Mesothelial cell of epicardium (in vitro differentiated cells): ENCODE measurements at regions not wholly inside any gene's neighbourhood (a gene's known extent, or its start where the extent isn't known, plus 50 kb on each side); places are given as distances from the start of the nearest gene placed in this dataset.

Source experiments
- DNase-seq, 2 experiments: peaks; one replicate each; pipeline ENCODE4 v3.0.0; 2021; ENCODE audit warnings: low spot score in 2 of 2; ENCODE audit not compliant: unreplicated experiment in 2 of 2
- H3K27ac Mint-ChIP-seq: 2 replicates; pipeline ENCODE4 v1.8.0; 2021; ENCODE audit warnings: mixed read lengths
- H3K27me3 Mint-ChIP-seq: 2 replicates; pipeline ENCODE4 v1.8.0; 2021; ENCODE audit warnings: low read depth, mixed read lengths
- H3K36me3 Mint-ChIP-seq: 2 replicates; pipeline ENCODE4 v1.8.0; 2021; ENCODE audit warnings: mixed read lengths
- H3K4me1 Mint-ChIP-seq: 2 replicates; pipeline ENCODE4 v1.8.0; 2021; ENCODE audit warnings: mixed read lengths
- H3K4me3 Mint-ChIP-seq: 2 replicates; pipeline ENCODE4 v1.8.0; 2021; ENCODE audit warnings: mild to moderate bottlenecking, moderate library complexity, mixed read lengths
- H3K9me3 Mint-ChIP-seq: 2 replicates; pipeline ENCODE4 v1.8.0; 2021; ENCODE audit warnings: mixed read lengths
- TF ChIP-seq, protein P1 (sequence below): fragments of 200-600 bp; sonication (generic); IDR thresholded peaks from one replicate; pipeline ENCODE4 v1.5.0; 2021; ENCODE audit warnings: antibody characterized with exemption; ENCODE audit not compliant: unreplicated experiment

DNA sequence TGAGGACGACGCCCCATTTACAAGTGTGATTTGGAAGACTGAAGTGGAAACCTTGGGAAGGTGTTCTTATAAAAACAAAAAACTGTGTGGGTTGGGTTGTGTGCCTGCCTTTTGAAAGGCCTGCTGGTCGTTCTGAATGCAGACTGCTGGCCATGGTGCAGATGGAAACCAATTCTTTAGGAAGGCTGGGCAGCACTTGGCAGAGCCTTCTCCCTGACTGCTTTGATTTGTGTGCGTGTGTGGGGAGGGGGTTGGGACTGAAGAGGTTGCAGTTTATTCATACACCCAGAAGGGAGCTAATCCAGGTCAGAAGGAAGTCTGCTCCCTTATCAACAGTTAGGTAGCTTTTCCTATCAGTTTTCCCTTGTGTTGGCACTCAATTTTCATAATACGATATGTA, 288.7 kb downstream of the SOX2 start:
- TF ChIP-seq, protein P1, sequence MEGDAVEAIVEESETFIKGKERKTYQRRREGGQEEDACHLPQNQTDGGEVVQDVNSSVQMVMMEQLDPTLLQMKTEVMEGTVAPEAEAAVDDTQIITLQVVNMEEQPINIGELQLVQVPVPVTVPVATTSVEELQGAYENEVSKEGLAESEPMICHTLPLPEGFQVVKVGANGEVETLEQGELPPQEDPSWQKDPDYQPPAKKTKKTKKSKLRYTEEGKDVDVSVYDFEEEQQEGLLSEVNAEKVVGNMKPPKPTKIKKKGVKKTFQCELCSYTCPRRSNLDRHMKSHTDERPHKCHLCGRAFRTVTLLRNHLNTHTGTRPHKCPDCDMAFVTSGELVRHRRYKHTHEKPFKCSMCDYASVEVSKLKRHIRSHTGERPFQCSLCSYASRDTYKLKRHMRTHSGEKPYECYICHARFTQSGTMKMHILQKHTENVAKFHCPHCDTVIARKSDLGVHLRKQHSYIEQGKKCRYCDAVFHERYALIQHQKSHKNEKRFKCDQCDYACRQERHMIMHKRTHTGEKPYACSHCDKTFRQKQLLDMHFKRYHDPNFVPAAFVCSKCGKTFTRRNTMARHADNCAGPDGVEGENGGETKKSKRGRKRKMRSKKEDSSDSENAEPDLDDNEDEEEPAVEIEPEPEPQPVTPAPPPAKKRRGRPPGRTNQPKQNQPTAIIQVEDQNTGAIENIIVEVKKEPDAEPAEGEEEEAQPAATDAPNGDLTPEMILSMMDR, result no peak
- H3K4me3 Mint-ChIP-seq, result no peak overlapping the region
- H3K36me3 Mint-ChIP-seq, result no peaks in the 10 kb centered on the region
- H3K4me1 Mint-ChIP-seq, result peaks cover 3% of the 10 kb centered on the region
- no peaks in the 10 kb centered on the region for H3K9me3 Mint-ChIP-seq
- no peak for DNase-seq
- H3K27ac Mint-ChIP-seq, result no peak overlapping the region
- peaks cover 22% of the 10 kb centered on the region for H3K27me3 Mint-ChIP-seq

DNA sequence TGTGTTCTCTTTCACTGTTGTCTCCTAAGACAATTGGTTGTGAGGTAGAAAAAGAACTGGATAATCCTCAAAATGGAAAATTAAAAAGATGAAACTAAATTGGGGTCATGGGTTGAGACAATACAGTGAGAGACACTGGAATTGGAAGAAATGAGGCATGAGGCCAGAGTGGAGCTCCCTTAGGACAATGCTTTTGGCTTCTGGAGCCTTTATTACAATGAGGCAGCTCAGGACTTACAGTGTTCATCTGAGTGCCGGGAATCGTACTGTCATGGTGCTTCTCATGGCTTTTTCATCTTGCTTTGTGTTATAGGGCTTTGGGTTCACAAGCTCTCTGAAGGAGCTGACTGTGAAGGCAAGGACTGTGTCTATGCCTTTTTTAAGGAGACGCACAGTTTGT, 293.5 kb downstream of the SOX2 start:
- Mint-ChIP-seq H3K4me3 (no peak overlapping the region), H3K27me3 (peaks cover 24% of the 10 kb centered on the region), H3K36me3 (no peaks in the 10 kb centered on the region), H3K9me3 (no peaks in the 10 kb centered on the region), H3K4me1 (peaks cover 14% of the 10 kb centered on the region), H3K27ac (no peak overlapping the region)
- no peak for DNase-seq
- TF ChIP-seq, protein P1, result no peak

DNA sequence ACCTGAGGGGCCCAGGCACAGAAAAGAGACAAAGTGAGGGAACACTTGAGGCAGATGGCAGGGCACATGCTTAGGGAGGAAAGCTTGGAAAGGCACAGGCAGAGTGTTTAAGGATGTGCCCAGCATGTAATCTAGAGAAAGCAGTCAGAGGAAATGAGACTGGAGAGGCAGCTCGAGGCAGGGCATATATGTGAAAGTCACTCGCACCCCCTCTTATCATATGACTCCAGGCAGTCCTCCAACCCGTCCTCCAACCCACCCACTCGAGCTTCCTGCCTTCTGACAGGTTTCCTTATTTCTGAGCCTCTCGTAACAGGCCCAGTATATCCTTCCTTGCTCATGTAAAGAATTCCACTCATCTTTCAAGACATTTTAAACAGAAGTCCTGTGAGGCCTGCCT, 294.0 kb downstream of the SOX2 start:
- TF ChIP-seq, protein P1, result no peak
- no peak overlapping the region for H3K4me3 Mint-ChIP-seq
- H3K27me3 Mint-ChIP-seq, result peaks cover 24% of the 10 kb centered on the region
- no peak overlapping the region for H3K27ac Mint-ChIP-seq
- DNase-seq, result no peak
- H3K4me1 Mint-ChIP-seq, result peaks cover 14% of the 10 kb centered on the region
- H3K36me3 Mint-ChIP-seq, result no peaks in the 10 kb centered on the region
- no peaks in the 10 kb centered on the region for H3K9me3 Mint-ChIP-seq

DNA sequence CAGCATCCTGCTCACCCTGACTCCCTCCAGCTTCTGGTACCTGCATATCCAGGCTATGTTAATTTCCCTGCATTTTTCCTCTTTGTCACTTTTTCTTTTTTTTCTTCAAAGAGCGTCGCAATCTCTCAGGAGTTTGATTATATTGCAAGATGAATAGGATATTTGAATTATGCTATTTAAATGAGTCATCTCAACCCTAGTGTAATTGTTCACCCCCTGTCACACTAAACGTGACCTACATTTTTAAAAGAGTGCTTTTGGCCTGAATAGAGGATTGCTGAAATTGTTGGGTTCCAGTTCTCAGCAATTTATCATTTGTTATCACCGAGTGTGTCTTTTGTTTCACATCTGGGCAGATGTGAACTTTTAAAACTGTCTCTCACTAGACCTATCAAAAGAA, 294.7 kb downstream of the SOX2 start:
- peaks cover 26% of the 10 kb centered on the region for H3K27me3 Mint-ChIP-seq
- H3K9me3 Mint-ChIP-seq, result no peaks in the 10 kb centered on the region
- no peak for DNase-seq
- no peaks in the 10 kb centered on the region for H3K36me3 Mint-ChIP-seq
- peaks cover 11% of the 10 kb centered on the region for H3K4me1 Mint-ChIP-seq
- TF ChIP-seq, protein P1, result no peak
- H3K27ac Mint-ChIP-seq, result no peak overlapping the region
- no peak overlapping the region for H3K4me3 Mint-ChIP-seq

DNA sequence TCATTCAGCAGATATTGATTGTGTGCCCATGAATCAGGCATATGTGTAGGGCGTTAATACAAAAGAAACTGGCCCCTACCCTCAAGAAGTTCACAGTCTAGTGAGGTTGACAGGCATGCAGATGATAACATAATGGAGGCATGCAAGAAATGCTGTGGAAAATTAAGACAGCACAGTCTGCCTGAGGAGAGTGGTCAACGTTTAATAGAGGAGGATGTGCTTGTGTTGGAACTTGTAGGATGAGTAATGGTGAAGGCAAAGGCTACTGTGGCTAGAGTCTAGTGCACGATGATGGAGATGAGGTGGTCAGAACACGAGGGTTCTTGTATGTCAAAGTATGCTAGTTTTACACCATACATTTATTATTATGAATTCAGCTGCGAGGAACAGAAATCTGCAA, 295.7 kb downstream of the SOX2 start:
- H3K9me3 Mint-ChIP-seq, result no peaks in the 10 kb centered on the region
- H3K27me3 Mint-ChIP-seq, result peaks cover 19% of the 10 kb centered on the region
- H3K4me1 Mint-ChIP-seq, result peaks cover 11% of the 10 kb centered on the region
- no peak for DNase-seq
- TF ChIP-seq, protein P1, result no peak
- H3K36me3 Mint-ChIP-seq, result no peaks in the 10 kb centered on the region
- no peak overlapping the region for H3K27ac Mint-ChIP-seq
- no peak overlapping the region for H3K4me3 Mint-ChIP-seq

DNA sequence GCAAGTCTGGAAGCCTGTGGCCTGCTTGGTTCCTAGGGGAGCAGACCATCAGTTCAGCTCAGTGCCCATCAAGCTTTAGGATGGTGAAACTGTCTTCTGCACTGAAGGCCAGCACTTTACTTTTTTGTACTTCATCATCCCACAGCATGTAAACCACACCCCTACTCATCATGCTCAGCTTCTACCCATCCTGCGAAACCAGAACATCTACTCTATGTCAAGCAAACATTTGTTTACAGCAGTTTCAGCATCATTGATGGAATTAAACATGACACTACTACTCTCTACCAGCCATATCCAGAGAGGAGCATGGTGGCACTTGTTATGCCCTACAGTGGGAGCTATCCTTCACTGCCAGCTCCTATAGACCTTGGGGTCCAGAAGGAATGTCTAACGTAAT, 306.6 kb downstream of the SOX2 start:
- no peak overlapping the region for H3K4me3 Mint-ChIP-seq
- H3K9me3 Mint-ChIP-seq, result no peaks in the 10 kb centered on the region
- DNase-seq, result no peak
- no peaks in the 10 kb centered on the region for H3K36me3 Mint-ChIP-seq
- TF ChIP-seq, protein P1, result no peak
- peaks cover 4% of the 10 kb centered on the region for H3K27me3 Mint-ChIP-seq
- H3K4me1 Mint-ChIP-seq, result peaks cover 17% of the 10 kb centered on the region
- H3K27ac Mint-ChIP-seq, result no peak overlapping the region
